ENCODE measurements at regions not wholly inside any gene's neighbourhood (a gene's known extent, or its start where the extent isn't known, plus 50 kb on each side); places are given as distances from the start of the nearest gene placed in this dataset.

- Histone ChIP-seq H3K4me1 (ENCODE audit: control insufficient read depth, insufficient read depth, low read length) (no peaks in the 10 kb centered on the region), H3K4me3 (ENCODE audit: low read depth, low read length) (no peak overlapping the region), H3K27me3 (ENCODE audit: control insufficient read depth, insufficient read depth, low read length) (no peaks in the 10 kb centered on the region), H3K9me3 (ENCODE audit: control insufficient read depth, insufficient read depth, low read length) (no peaks in the 10 kb centered on the region), H3K9ac (ENCODE audit: low read depth, low read length) (no peak overlapping the region), H3K36me3 (ENCODE audit: control insufficient read depth, insufficient read depth, low read length) (no peaks in the 10 kb centered on the region)
Observed at GRCh38 chr16:8397223-8397622, 193.1 kb downstream of the TMEM114 start.

- no peak overlapping the region for H3K9ac ChIP-seq (ENCODE audit: low read depth, low read length)
- no peaks in the 10 kb centered on the region for H3K36me3 ChIP-seq (ENCODE audit: control insufficient read depth, insufficient read depth, low read length)
- H3K27me3 ChIP-seq (ENCODE audit: control insufficient read depth, insufficient read depth, low read length): no peaks in the 10 kb centered on the region
- no peak overlapping the region for H3K4me3 ChIP-seq (ENCODE audit: low read depth, low read length)
- H3K4me1 ChIP-seq (ENCODE audit: control insufficient read depth, insufficient read depth, low read length): no peaks in the 10 kb centered on the region
- H3K9me3 ChIP-seq (ENCODE audit: control insufficient read depth, insufficient read depth, low read length): no peaks in the 10 kb centered on the region
Observed at GRCh38 chr16:8396463-8396862, 193.8 kb downstream of the TMEM114 start.

GRCh38 chr16:8391257-8391656 lies 199.1 kb downstream of the TMEM114 start:
- Histone ChIP-seq H3K4me3 (ENCODE audit: low read depth, low read length) (no peak overlapping the region), H3K27me3 (ENCODE audit: control insufficient read depth, insufficient read depth, low read length) (no peaks in the 10 kb centered on the region), H3K4me1 (ENCODE audit: control insufficient read depth, insufficient read depth, low read length) (no peaks in the 10 kb centered on the region), H3K9ac (ENCODE audit: low read depth, low read length) (no peak overlapping the region), H3K36me3 (ENCODE audit: control insufficient read depth, insufficient read depth, low read length) (no peaks in the 10 kb centered on the region), H3K9me3 (ENCODE audit: control insufficient read depth, insufficient read depth, low read length) (no peaks in the 10 kb centered on the region)

- Histone ChIP-seq H3K27me3 (ENCODE audit: control insufficient read depth, insufficient read depth, low read length) (no peaks in the 10 kb centered on the region), H3K9ac (ENCODE audit: low read depth, low read length) (no peak overlapping the region), H3K36me3 (ENCODE audit: control insufficient read depth, insufficient read depth, low read length) (no peaks in the 10 kb centered on the region), H3K4me3 (ENCODE audit: low read depth, low read length) (no peak overlapping the region), H3K4me1 (ENCODE audit: control insufficient read depth, insufficient read depth, low read length) (no peaks in the 10 kb centered on the region), H3K9me3 (ENCODE audit: control insufficient read depth, insufficient read depth, low read length) (no peaks in the 10 kb centered on the region)
Observed at GRCh38 chr16:8388684-8389083, 201.6 kb downstream of the TMEM114 start.

GRCh38 chr16:8381814-8382213 lies 208.5 kb downstream of the TMEM114 start:
- Histone ChIP-seq H3K9me3 (ENCODE audit: control insufficient read depth, insufficient read depth, low read length) (no peaks in the 10 kb centered on the region), H3K4me3 (ENCODE audit: low read depth, low read length) (no peak overlapping the region), H3K36me3 (ENCODE audit: control insufficient read depth, insufficient read depth, low read length) (no peaks in the 10 kb centered on the region), H3K9ac (ENCODE audit: low read depth, low read length) (no peak overlapping the region), H3K27me3 (ENCODE audit: control insufficient read depth, insufficient read depth, low read length) (no peaks in the 10 kb centered on the region), H3K4me1 (ENCODE audit: control insufficient read depth, insufficient read depth, low read length) (peaks cover 5% of the 10 kb centered on the region)

- no peaks in the 10 kb centered on the region for H3K9me3 ChIP-seq (ENCODE audit: control insufficient read depth, insufficient read depth, low read length)
- no peaks in the 10 kb centered on the region for H3K36me3 ChIP-seq (ENCODE audit: control insufficient read depth, insufficient read depth, low read length)
- H3K4me3 ChIP-seq (ENCODE audit: low read depth, low read length): no peak overlapping the region
- no peaks in the 10 kb centered on the region for H3K27me3 ChIP-seq (ENCODE audit: control insufficient read depth, insufficient read depth, low read length)
- no peak overlapping the region for H3K9ac ChIP-seq (ENCODE audit: low read depth, low read length)
- H3K4me1 ChIP-seq (ENCODE audit: control insufficient read depth, insufficient read depth, low read length): peaks cover 5% of the 10 kb centered on the region
Observed at GRCh38 chr16:8380311-8380710, 210.0 kb downstream of the TMEM114 start.

- Histone ChIP-seq H3K4me1 (ENCODE audit: control insufficient read depth, insufficient read depth, low read length) (peaks cover 5% of the 10 kb centered on the region), H3K9me3 (ENCODE audit: control insufficient read depth, insufficient read depth, low read length) (no peaks in the 10 kb centered on the region), H3K4me3 (ENCODE audit: low read depth, low read length) (no peak overlapping the region), H3K27me3 (ENCODE audit: control insufficient read depth, insufficient read depth, low read length) (no peaks in the 10 kb centered on the region), H3K9ac (ENCODE audit: low read depth, low read length) (no peak overlapping the region), H3K36me3 (ENCODE audit: control insufficient read depth, insufficient read depth, low read length) (no peaks in the 10 kb centered on the region)
Observed at GRCh38 chr16:8377864-8378263, 212.4 kb downstream of the TMEM114 start.

- peaks cover 2% of the 10 kb centered on the region for H3K4me1 ChIP-seq (ENCODE audit: control insufficient read depth, insufficient read depth, low read length)
- H3K27me3 ChIP-seq (ENCODE audit: control insufficient read depth, insufficient read depth, low read length): no peaks in the 10 kb centered on the region
- H3K9ac ChIP-seq (ENCODE audit: low read depth, low read length): no peak overlapping the region
- no peak overlapping the region for H3K4me3 ChIP-seq (ENCODE audit: low read depth, low read length)
- no peaks in the 10 kb centered on the region for H3K9me3 ChIP-seq (ENCODE audit: control insufficient read depth, insufficient read depth, low read length)
- H3K36me3 ChIP-seq (ENCODE audit: control insufficient read depth, insufficient read depth, low read length): no peaks in the 10 kb centered on the region
Observed at GRCh38 chr16:8376858-8377257, 213.5 kb downstream of the TMEM114 start.

- Histone ChIP-seq H3K4me3 (ENCODE audit: low read depth, low read length) (no peak overlapping the region), H3K9me3 (ENCODE audit: control insufficient read depth, insufficient read depth, low read length) (no peaks in the 10 kb centered on the region), H3K4me1 (ENCODE audit: control insufficient read depth, insufficient read depth, low read length) (peaks cover 2% of the 10 kb centered on the region), H3K27me3 (ENCODE audit: control insufficient read depth, insufficient read depth, low read length) (no peaks in the 10 kb centered on the region), H3K36me3 (ENCODE audit: control insufficient read depth, insufficient read depth, low read length) (no peaks in the 10 kb centered on the region), H3K9ac (ENCODE audit: low read depth, low read length) (no peak overlapping the region)
Observed at GRCh38 chr16:8376430-8376829, 213.9 kb downstream of the TMEM114 start.

- Histone ChIP-seq H3K9me3 (ENCODE audit: control insufficient read depth, insufficient read depth, low read length) (no peaks in the 10 kb centered on the region), H3K4me1 (ENCODE audit: control insufficient read depth, insufficient read depth, low read length) (peaks cover 8% of the 10 kb centered on the region), H3K9ac (ENCODE audit: low read depth, low read length) (no peak overlapping the region), H3K4me3 (ENCODE audit: low read depth, low read length) (no peak overlapping the region), H3K36me3 (ENCODE audit: control insufficient read depth, insufficient read depth, low read length) (no peaks in the 10 kb centered on the region), H3K27me3 (ENCODE audit: control insufficient read depth, insufficient read depth, low read length) (no peaks in the 10 kb centered on the region)
Observed at GRCh38 chr16:8375232-8375587, 215.1 kb downstream of the TMEM114 start.

- H3K27me3 ChIP-seq (ENCODE audit: control insufficient read depth, insufficient read depth, low read length): no peaks in the 10 kb centered on the region
- H3K9ac ChIP-seq (ENCODE audit: low read depth, low read length): no peak overlapping the region
- H3K4me3 ChIP-seq (ENCODE audit: low read depth, low read length): no peak overlapping the region
- H3K9me3 ChIP-seq (ENCODE audit: control insufficient read depth, insufficient read depth, low read length): peaks cover 3% of the 10 kb centered on the region
- H3K36me3 ChIP-seq (ENCODE audit: control insufficient read depth, insufficient read depth, low read length): no peaks in the 10 kb centered on the region
- H3K4me1 ChIP-seq (ENCODE audit: control insufficient read depth, insufficient read depth, low read length): peaks cover 6% of the 10 kb centered on the region
Observed at GRCh38 chr16:8374586-8375231, 215.6 kb downstream of the TMEM114 start.

- H3K9ac ChIP-seq (ENCODE audit: low read depth, low read length): no peak overlapping the region
- peaks cover 3% of the 10 kb centered on the region for H3K9me3 ChIP-seq (ENCODE audit: control insufficient read depth, insufficient read depth, low read length)
- H3K27me3 ChIP-seq (ENCODE audit: control insufficient read depth, insufficient read depth, low read length): no peaks in the 10 kb centered on the region
- no peaks in the 10 kb centered on the region for H3K36me3 ChIP-seq (ENCODE audit: control insufficient read depth, insufficient read depth, low read length)
- H3K4me3 ChIP-seq (ENCODE audit: low read depth, low read length): no peak overlapping the region
- peaks cover 6% of the 10 kb centered on the region for H3K4me1 ChIP-seq (ENCODE audit: control insufficient read depth, insufficient read depth, low read length)
Observed at GRCh38 chr16:8373676-8374431, 216.5 kb downstream of the TMEM114 start.
